HG02588 (cell line): ENCODE measurements at regions not wholly inside any gene's neighbourhood (a gene's known extent, or its start where the extent isn't known, plus 50 kb on each side); places are given as distances from the start of the nearest gene placed in this dataset.
"Not testable (repeated sequence)": the region's sequence is repeated elsewhere in the genome, so short reads cannot be mapped to it uniquely, and the experiment has no call there.

Experiments
- ATAC-seq: cut with Tn5 transposase; IDR thresholded peaks from one replicate; pipeline ENCODE4 v1.9.1; 2021; ENCODE audit warnings: mild to moderate bottlenecking, moderate library complexity; ENCODE audit not compliant: unreplicated experiment

GRCh38 chr3:519026-519425, 322.5 kb downstream of the CHL1 start:
- no peak for ATAC-seq

- no peak for ATAC-seq
Observed at GRCh38 chr3:522888-523287, 326.3 kb downstream of the CHL1 start.

GRCh38 chr3:525415-525814, 328.9 kb downstream of the CHL1 start:
- ATAC-seq = no peak

GRCh38 chr3:535566-536416, 339.2 kb downstream of the CHL1 start:
- no peak for ATAC-seq

- no peak for ATAC-seq
Observed at GRCh38 chr3:536417-536813, 339.9 kb downstream of the CHL1 start.

GRCh38 chr3:541062-541801, 344.7 kb downstream of the CHL1 start:
- no peak for ATAC-seq

- no peak for ATAC-seq
Observed at GRCh38 chr3:542021-542420, 345.5 kb downstream of the CHL1 start.

GRCh38 chr3:549636-550035, 353.1 kb downstream of the CHL1 start:
- no peak for ATAC-seq

GRCh38 chr3:550471-550870, 353.9 kb downstream of the CHL1 start:
- ATAC-seq = no peak

- ATAC-seq = peak; percentile 96
Observed at GRCh38 chr3:557972-558371, 361.4 kb downstream of the CHL1 start.

- ATAC-seq = no peak
Observed at GRCh38 chr3:567488-568185, 371.1 kb downstream of the CHL1 start.

- not testable (repeated sequence) for ATAC-seq
Observed at GRCh38 chr3:579529-579928, 383.0 kb downstream of the CHL1 start.

GRCh38 chr3:589066-589465, 392.5 kb downstream of the CHL1 start:
- not testable (repeated sequence) for ATAC-seq

- not testable (repeated sequence) for ATAC-seq
Observed at GRCh38 chr3:597304-597703, 400.7 kb downstream of the CHL1 start.

GRCh38 chr3:597746-598145, 401.2 kb downstream of the CHL1 start:
- not testable (repeated sequence) for ATAC-seq

GRCh38 chr3:607480-607879, 410.9 kb downstream of the CHL1 start:
- ATAC-seq = not testable (repeated sequence)

- no peak for ATAC-seq
Observed at GRCh38 chr3:621714-622113, 425.2 kb downstream of the CHL1 start.

- no peak for ATAC-seq
Observed at GRCh38 chr3:622314-622713, 425.8 kb downstream of the CHL1 start.

- ATAC-seq = no peak
Observed at GRCh38 chr3:623914-624545, 427.5 kb downstream of the CHL1 start.

- peak; percentile 74 for ATAC-seq
Observed at GRCh38 chr3:632571-633170, 436.1 kb downstream of the CHL1 start.

GRCh38 chr3:634511-634910, 437.9 kb downstream of the CHL1 start:
- no peak for ATAC-seq
